ENCODE measurements at regions not wholly inside any gene's neighbourhood (a gene's known extent, or its start where the extent isn't known, plus 50 kb on each side); places are given as distances from the start of the nearest gene placed in this dataset.

GRCh38 chr1:97980530-97980929 lies 59.7 kb upstream of the DPYD start:
- no peaks in the 10 kb centered on the region for H3K27me3 ChIP-seq
- H3K36me3 ChIP-seq = no peaks in the 10 kb centered on the region
- TF ChIP-seq POLR2A (IDR thresholded peaks at IDR 0.05) (no peak), EP300 (IDR thresholded peaks at IDR 0.05) (no peak), CTCF (IDR thresholded peaks at IDR 0.05) (no peak)
- DNase-seq = no peak
- intact Hi-C loops (cut with DNase I) = no loop called here
- no peaks in the 10 kb centered on the region for H3K9me3 ChIP-seq
- H3K4me3 ChIP-seq = no peak overlapping the region
- no peak overlapping the region for H3K27ac ChIP-seq
- WGBS, 3 donors = 90 to 91% (median 90%) methylated on average over 2 of the region's 2 CpGs
- H3K4me1 ChIP-seq (ENCODE audit: insufficient read depth) = no peaks in the 10 kb centered on the region

- H3K36me3 ChIP-seq = no peaks in the 10 kb centered on the region
- no peak overlapping the region for H3K27ac ChIP-seq
- no peak for DNase-seq
- TF ChIP-seq EP300 (IDR thresholded peaks at IDR 0.05) (no peak), POLR2A (IDR thresholded peaks at IDR 0.05) (no peak), CTCF (IDR thresholded peaks at IDR 0.05) (no peak)
- intact Hi-C loops (cut with DNase I) = no loop called here
- no peaks in the 10 kb centered on the region for H3K4me1 ChIP-seq (ENCODE audit: insufficient read depth)
- no peaks in the 10 kb centered on the region for H3K9me3 ChIP-seq
- H3K27me3 ChIP-seq = no peaks in the 10 kb centered on the region
- no peak overlapping the region for H3K4me3 ChIP-seq
These were observed 56.0 kb upstream of the DPYD start for GRCh38 chr1:97976801-97977200.

MicroRNA genes in the stretch of these regions (microRNA counts, 767-probe panel; counts per million panel counts)
- microRNA hsa-miR-137 (530 counts per million, percentile 78 among the panel's probes with 10 or more counts), microRNA hsa-miR-2682-5p (530 counts per million, percentile 78 among the panel's probes with 10 or more counts)

Small RNAs in the stretch of these regions (microRNA-seq; reads per million reads assigned to microRNA genes)
- 0.18 to 1.5 (median 0.32) reads per million in 3 donors for gene MIR2682

Measured in ovary (tissue), 7 donors.